ENCODE measurements at regions not wholly inside any gene's neighbourhood (a gene's known extent, or its start where the extent isn't known, plus 50 kb on each side); places are given as distances from the start of the nearest gene placed in this dataset.
A peak's percentile ranks its signal among the peaks of the same experiment; 100 is the strongest.

DNA sequence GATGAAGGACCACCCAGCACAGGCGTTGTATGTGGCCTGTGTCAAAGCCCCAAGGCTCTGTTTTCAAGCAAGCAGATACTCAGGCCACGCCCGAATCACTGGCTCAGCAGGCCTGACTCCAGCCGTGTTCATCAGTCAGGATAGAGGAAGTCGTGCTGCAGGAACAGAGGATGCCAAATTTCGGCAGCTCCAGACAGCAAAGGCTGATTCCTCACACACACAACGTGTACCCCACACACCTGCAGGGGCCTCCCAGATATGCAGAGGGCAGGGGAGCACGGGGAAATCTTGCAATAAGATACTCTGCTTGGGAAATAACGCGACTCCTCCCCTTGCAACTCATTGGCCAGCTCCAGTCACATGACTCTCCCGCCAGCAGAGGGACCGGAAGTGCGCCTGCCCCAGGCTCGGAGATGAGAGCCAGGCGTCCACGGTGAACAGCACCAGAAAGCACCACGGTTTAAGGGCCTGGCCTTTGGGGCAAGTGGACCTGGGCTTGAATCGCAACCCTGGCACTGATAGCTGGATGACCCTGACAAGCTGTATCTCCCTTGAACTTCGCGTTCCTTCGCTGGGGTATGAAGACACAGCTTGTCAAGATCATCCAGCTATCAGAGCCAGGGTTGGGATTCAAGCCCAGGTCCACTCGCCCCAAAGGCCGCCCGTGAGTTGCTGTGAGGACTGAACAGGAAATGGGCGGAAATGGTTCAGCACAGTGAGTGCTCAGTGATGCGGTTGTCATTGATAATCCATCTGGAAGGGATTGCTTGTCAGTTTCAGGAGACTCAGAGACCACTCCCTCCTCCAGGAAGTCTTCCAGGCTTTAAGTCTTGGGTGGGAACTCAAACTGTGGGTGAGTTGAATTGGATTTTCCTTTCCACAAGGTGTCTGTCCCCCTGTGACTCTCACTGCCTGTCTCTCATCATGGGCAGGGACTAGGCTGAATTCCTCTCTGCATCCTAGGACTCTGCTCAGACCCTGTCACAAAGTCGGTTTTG is 88.5 kb downstream of the MYEOV start:
- DNase-seq (peak in 13 of 35 experiments; percentile 7 to 54 (median 18)), ATAC-seq (replicated peaks in 1 of 4) (peak in 2 of 4 experiments; percentile 46 to 87)
- 78% methylated on average over 23 of the region's 27 CpGs for WGBS (ENCODE audit: insufficient coverage)
- Histone ChIP-seq H3K9me3 (no peaks in the 10 kb centered on the region), H3K4me3 (ENCODE audit: control insufficient read depth in 1 of 2, extremely low read depth in 1 of 2, low read length in 1 of 2) (no peak overlapping the region), H3K27ac (ENCODE audit: low read length) (no peak overlapping the region), H3K4me1 (ENCODE audit: control insufficient read depth in 1 of 2, extremely low read depth in 1 of 2, insufficient read depth in 2 of 2, low read length in 2 of 2) (no peaks in the 10 kb centered on the region), H3K27me3 (replicated peaks in 1 of 2; ENCODE audit: control insufficient read depth in 2 of 2, extremely low read depth in 1 of 2, insufficient read depth in 2 of 2, low read length in 1 of 2) (peaks cover 0 to 4% of the 10 kb centered on the region in 2 experiments), H3K36me3 (ENCODE audit: control insufficient read depth in 2 of 2, extremely low read depth in 1 of 2, insufficient read depth in 1 of 2, low read length in 1 of 2) (no peaks in the 10 kb centered on the region)
- ChIA-PET CTCF (no interaction called here), POLR2A (interaction anchor here in 1 of 2 donors (0.5 kb wide), 1 partner anchor 269 kb away, joined by 3 read pairs; no protein-coding TSS in a partner anchor)
- Mint-ChIP-seq H3K4me1 (peaks cover 0 to 7% (median 0%) of the 10 kb centered on the region in 3 donors), H3K36me3 (no peaks in the 10 kb centered on the region), H3K9me3 (peaks cover 0 to 3% (median under 1%) of the 10 kb centered on the region in 3 donors), H3K27ac (no peak overlapping the region), H3K27me3 (no peaks in the 10 kb centered on the region), H3K4me3 (peak overlapping the region in 1 of 3 donors; percentile 54)

DNA sequence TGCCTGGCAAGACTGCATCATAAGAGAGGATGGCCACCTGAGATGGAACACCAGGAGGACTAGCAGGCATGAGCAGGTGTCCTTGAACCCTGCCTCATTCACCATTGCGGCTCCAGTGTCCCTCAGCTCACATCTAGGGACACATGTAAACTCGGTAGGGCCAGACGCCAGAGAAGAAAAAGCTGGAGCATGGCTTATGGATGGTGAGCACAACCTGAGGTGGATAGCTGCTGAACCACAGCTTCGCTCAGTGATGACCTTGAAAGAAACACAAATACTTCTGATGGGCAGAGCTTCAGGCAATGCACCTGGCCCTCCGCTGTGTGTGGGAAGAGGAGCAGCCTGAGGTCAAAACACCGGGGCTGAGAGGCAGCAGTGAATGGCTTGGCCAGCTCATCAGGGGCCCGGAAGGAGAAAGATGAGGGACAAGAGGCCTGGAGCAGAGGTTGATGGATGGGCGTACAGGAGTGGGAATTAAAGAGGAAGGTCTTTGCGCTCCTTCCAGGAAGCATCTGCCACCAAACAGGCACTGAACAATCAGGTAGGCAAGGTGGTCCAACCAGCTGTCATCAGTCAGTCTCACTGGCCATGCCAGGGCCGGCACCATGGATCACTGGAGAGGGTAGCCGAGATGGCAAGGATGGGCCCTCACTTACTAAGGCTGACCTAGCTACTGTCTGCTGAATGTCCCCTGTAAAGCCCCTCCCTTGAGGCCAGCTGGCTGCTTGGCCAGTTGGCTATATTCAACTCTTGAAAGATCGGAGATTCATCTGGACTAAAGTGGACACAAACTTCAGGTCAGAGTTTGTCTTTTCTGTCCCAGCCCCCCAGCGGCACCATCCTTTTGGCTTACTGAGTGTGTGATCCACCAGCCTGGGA is 89.7 kb downstream of the MYEOV start:
- Histone ChIP-seq H3K4me3 (ENCODE audit: control insufficient read depth in 1 of 2, extremely low read depth in 1 of 2, low read length in 1 of 2) (no peak overlapping the region), H3K4me1 (ENCODE audit: control insufficient read depth in 1 of 2, extremely low read depth in 1 of 2, insufficient read depth in 2 of 2, low read length in 2 of 2) (no peaks in the 10 kb centered on the region), H3K27me3 (replicated peaks in 1 of 2; ENCODE audit: control insufficient read depth in 2 of 2, extremely low read depth in 1 of 2, insufficient read depth in 2 of 2, low read length in 1 of 2) (peaks cover 0 to 4% of the 10 kb centered on the region in 2 experiments), H3K9me3 (no peaks in the 10 kb centered on the region), H3K27ac (ENCODE audit: low read length) (no peak overlapping the region), H3K36me3 (ENCODE audit: control insufficient read depth in 2 of 2, extremely low read depth in 1 of 2, insufficient read depth in 1 of 2, low read length in 1 of 2) (no peaks in the 10 kb centered on the region)
- Mint-ChIP-seq H3K4me1 (peaks cover 0 to 7% (median 0%) of the 10 kb centered on the region in 3 donors), H3K27ac (no peak overlapping the region), H3K4me3 (peak overlapping the region in 1 of 3 donors; percentile 54), H3K9me3 (peaks cover 7 to 15% (median 13%) of the 10 kb centered on the region in 3 donors), H3K36me3 (no peaks in the 10 kb centered on the region), H3K27me3 (no peaks in the 10 kb centered on the region)
- POLR2A ChIA-PET = no interaction called here
- WGBS (ENCODE audit: insufficient coverage) = 90% methylated on average over 12 of the region's 13 CpGs
- DNase-seq (no peak), ATAC-seq (replicated peaks in 1 of 4) (no peak)
- CTCF ChIA-PET = no interaction called here

DNA sequence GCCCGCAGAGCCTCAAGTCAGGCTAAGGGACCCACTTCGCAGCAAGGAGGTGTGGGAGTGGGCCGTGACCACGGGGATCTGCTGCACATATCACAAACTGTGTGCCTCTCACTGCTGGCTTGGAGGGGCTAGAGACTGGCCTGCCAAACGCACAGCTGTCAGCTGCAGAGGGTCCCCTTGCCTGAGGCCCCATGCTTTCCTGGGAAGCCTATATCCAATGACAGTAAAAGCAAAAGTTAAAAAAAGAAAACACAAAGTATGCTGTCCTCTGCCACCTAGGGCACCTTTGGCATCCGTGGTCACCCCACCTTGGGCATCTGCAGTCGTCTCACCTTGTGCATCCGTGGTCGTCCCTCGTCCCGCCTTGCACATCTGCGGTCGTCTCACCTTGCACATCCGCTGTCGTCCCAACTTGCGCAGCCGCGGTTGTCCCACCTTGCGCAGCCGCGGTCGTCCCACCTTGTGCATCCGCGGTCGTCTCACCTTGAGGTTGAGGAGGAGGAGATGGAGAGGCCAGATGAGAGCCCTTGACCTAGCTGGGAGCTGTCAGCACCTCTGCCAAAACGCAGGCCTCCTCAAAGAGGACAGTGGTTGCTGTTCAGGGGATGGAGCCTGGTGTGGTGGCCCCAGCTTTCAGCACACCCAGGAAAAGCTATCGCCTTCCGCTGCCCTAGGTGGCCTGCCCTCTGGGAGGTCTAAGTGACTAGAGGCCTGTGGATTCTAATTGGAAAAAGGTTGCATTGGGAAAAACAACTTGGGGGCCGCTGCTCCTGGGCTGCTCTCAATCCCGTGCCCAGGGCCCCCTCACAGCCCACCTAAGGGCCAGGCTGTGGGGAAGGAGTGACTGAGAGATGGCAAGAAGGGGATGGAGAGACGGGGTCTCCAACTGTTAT is 90.5 kb downstream of the MYEOV start:
- Histone ChIP-seq H3K27ac (ENCODE audit: low read length) (no peak overlapping the region), H3K36me3 (ENCODE audit: control insufficient read depth in 2 of 2, extremely low read depth in 1 of 2, insufficient read depth in 1 of 2, low read length in 1 of 2) (no peaks in the 10 kb centered on the region), H3K27me3 (replicated peaks in 1 of 2; ENCODE audit: control insufficient read depth in 2 of 2, extremely low read depth in 1 of 2, insufficient read depth in 2 of 2, low read length in 1 of 2) (peaks cover 0 to 4% of the 10 kb centered on the region in 2 experiments), H3K9me3 (no peaks in the 10 kb centered on the region), H3K4me1 (ENCODE audit: control insufficient read depth in 1 of 2, extremely low read depth in 1 of 2, insufficient read depth in 2 of 2, low read length in 2 of 2) (no peaks in the 10 kb centered on the region), H3K4me3 (ENCODE audit: control insufficient read depth in 1 of 2, extremely low read depth in 1 of 2, low read length in 1 of 2) (no peak overlapping the region)
- DNase-seq = no peak
- no peaks in the 10 kb centered on the region for H3K27me3 Mint-ChIP-seq
- CTCF ChIA-PET = no interaction called here
- no peaks in the 10 kb centered on the region for H3K36me3 Mint-ChIP-seq
- H3K4me1 Mint-ChIP-seq = peaks cover 0 to 7% (median 0%) of the 10 kb centered on the region in 3 donors
- 83% methylated on average over 15 of the region's 31 CpGs for WGBS (ENCODE audit: insufficient coverage)
- no peak overlapping the region for H3K4me3 Mint-ChIP-seq
- no peak overlapping the region for H3K27ac Mint-ChIP-seq
- ATAC-seq (replicated peaks in 1 of 4) = no peak
- H3K9me3 Mint-ChIP-seq = peaks cover 8 to 22% (median 19%) of the 10 kb centered on the region in 3 donors
- POLR2A ChIA-PET = no interaction called here

DNA sequence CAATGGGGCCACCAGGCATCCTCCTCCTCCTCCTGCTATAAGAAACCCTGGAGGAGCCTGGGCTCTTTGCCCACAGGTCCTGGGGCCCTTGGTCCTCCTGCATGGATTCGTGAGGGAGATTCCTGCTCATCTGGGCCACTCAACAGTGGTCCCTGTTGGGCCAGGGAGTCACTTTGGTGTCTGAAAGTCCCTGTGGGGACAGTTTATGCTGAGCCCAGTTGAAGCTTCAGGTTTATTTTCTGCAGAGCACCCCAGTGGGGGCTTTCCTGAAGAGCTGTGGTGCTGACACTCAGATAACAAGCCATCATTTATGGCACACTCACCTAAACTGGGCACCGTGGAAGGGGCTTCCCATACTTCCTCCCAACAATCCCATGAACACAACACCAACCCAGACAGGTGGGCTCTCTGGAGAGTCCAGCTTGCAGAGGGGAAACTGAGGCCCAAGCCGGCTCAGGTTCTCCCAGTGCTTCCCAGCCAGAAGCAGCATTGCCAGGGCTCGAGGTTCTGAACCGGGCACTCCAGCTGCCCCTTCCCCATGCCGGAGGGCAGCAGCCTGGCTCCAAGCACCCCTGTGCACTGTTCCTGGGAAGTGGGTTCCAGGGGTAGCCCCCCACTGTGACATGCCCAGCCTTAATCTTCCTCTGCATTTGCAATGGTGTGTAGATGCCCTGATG is 91.3 kb downstream of the MYEOV start:
- POLR2A ChIA-PET = no interaction called here

DNA sequence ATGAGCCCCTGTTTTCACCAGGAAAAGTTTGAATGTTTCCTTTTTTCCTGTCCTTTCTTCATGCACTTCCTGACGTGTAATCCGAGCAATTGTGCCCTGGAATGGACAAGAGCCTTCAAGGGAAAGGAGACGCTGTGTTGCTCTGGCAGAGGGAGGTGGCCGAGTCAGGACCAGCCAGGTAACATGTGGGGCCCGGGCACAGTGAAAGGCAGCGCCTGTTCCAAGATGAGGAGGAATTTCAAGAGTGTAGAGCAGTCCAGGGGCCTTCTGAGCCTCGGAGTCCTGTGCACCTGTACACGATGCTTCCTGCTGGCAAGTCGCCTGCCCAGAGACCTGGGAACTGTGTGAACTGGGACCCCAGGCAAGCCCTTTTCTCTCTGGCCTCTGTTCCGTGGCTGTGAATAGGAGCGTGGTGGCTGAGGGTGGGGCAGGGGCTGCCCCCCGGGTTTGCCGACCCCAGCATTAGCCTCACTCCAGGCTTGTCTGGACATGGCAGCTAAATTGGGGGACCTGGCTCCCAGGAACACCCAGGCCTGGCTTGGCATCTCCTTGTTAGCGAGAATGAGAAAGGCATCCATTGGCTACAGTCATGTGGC is 92.0 kb downstream of the MYEOV start:
- WGBS (ENCODE audit: insufficient coverage) = 88% methylated on average over 10 of the region's 14 CpGs
- Histone ChIP-seq H3K27me3 (replicated peaks in 1 of 2; ENCODE audit: control insufficient read depth in 2 of 2, extremely low read depth in 1 of 2, insufficient read depth in 2 of 2, low read length in 1 of 2) (peaks cover 0 to 7% of the 10 kb centered on the region in 2 experiments), H3K4me3 (ENCODE audit: control insufficient read depth in 1 of 2, extremely low read depth in 1 of 2, low read length in 1 of 2) (no peak overlapping the region), H3K36me3 (ENCODE audit: control insufficient read depth in 2 of 2, extremely low read depth in 1 of 2, insufficient read depth in 1 of 2, low read length in 1 of 2) (no peaks in the 10 kb centered on the region), H3K9me3 (no peaks in the 10 kb centered on the region), H3K27ac (ENCODE audit: low read length) (no peak overlapping the region), H3K4me1 (ENCODE audit: control insufficient read depth in 1 of 2, extremely low read depth in 1 of 2, insufficient read depth in 2 of 2, low read length in 2 of 2) (no peaks in the 10 kb centered on the region)
- peaks cover 8 to 22% (median 19%) of the 10 kb centered on the region in 3 donors for H3K9me3 Mint-ChIP-seq
- no peak overlapping the region for H3K27ac Mint-ChIP-seq
- ATAC-seq (replicated peaks in 1 of 4) = no peak
- H3K4me1 Mint-ChIP-seq = peaks cover 0 to 7% (median 0%) of the 10 kb centered on the region in 3 donors
- ChIA-PET CTCF (no interaction called here), POLR2A (no interaction called here)
- H3K36me3 Mint-ChIP-seq = no peaks in the 10 kb centered on the region
- H3K4me3 Mint-ChIP-seq = no peak overlapping the region
- peaks cover 3 to 4% of the 10 kb centered on the region in 2 donors for H3K27me3 Mint-ChIP-seq
- DNase-seq = peak in 1 of 35 experiments; percentile 6

More for the DNA sequence above, 91.3 kb downstream of the MYEOV start:
- WGBS (ENCODE audit: insufficient coverage) = 77% methylated on average over 6 of the region's 6 CpGs
- Histone ChIP-seq H3K9me3 (no peaks in the 10 kb centered on the region), H3K27ac (ENCODE audit: low read length) (no peak overlapping the region), H3K4me1 (ENCODE audit: control insufficient read depth in 1 of 2, extremely low read depth in 1 of 2, insufficient read depth in 2 of 2, low read length in 2 of 2) (no peaks in the 10 kb centered on the region), H3K27me3 (replicated peaks in 1 of 2; ENCODE audit: control insufficient read depth in 2 of 2, extremely low read depth in 1 of 2, insufficient read depth in 2 of 2, low read length in 1 of 2) (peaks cover 0 to 7% of the 10 kb centered on the region in 2 experiments), H3K4me3 (ENCODE audit: control insufficient read depth in 1 of 2, extremely low read depth in 1 of 2, low read length in 1 of 2) (no peak overlapping the region), H3K36me3 (ENCODE audit: control insufficient read depth in 2 of 2, extremely low read depth in 1 of 2, insufficient read depth in 1 of 2, low read length in 1 of 2) (no peaks in the 10 kb centered on the region)
- H3K27me3 Mint-ChIP-seq = peaks cover 0 to 3% of the 10 kb centered on the region in 2 donors
- CTCF ChIA-PET = no interaction called here
- no peak overlapping the region for H3K27ac Mint-ChIP-seq
- H3K4me3 Mint-ChIP-seq = no peak overlapping the region
- H3K36me3 Mint-ChIP-seq = no peaks in the 10 kb centered on the region
- peak in 1 of 35 experiments; percentile 22 for DNase-seq
- peaks cover 0 to 7% (median 0%) of the 10 kb centered on the region in 3 donors for H3K4me1 Mint-ChIP-seq
- ATAC-seq (replicated peaks in 1 of 4) = no peak
- peaks cover 8 to 22% (median 19%) of the 10 kb centered on the region in 3 donors for H3K9me3 Mint-ChIP-seq

Measured in T-cell (primary cell).